RCC 7860 (cell line): ENCODE measurements at regions not wholly inside any gene's neighbourhood (a gene's known extent, or its start where the extent isn't known, plus 50 kb on each side); places are given as distances from the start of the nearest gene placed in this dataset.

Experiments used
- DNase-seq: peaks from one replicate; pipeline ENCODE4 v3.0.0-alpha.2; 2015; ENCODE audit warnings: low spot score
- FAIRE-seq: peaks from 2 replicates; lab custom pipeline; 2012; peaks lifted over from hg19 to GRCh38; lab: Jason Lieb, UNC

- no peak for DNase-seq
- no peak for FAIRE-seq
Measured at GRCh38 chr3:26345613-26346012, 277.0 kb upstream of the LRRC3B start.

DNA sequence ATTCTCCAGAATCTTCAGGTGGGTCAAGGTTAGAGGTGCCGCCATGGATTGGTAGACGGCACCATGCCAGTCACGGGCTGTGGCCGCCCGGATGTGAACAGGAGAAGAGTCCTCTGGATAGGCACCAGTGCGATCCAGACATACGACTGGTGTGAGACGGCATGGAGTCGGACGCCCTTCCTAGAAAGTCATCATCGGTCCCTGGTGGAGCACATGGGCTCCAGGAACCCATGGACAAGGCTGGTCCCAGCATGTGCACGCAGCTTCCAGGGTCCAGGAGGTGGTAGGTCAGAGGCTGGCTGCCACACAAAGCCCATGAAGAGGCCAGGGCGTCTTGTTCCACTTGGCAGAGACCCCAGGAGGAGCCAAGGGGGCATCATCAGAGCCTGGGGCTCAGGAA, 276.1 kb upstream of the LRRC3B start:
- DNase-seq (no peak), FAIRE-seq (no peak)

GRCh38 chr3:26347150-26347549, 275.4 kb upstream of the LRRC3B start:
- FAIRE-seq (no peak), DNase-seq (no peak)

DNA sequence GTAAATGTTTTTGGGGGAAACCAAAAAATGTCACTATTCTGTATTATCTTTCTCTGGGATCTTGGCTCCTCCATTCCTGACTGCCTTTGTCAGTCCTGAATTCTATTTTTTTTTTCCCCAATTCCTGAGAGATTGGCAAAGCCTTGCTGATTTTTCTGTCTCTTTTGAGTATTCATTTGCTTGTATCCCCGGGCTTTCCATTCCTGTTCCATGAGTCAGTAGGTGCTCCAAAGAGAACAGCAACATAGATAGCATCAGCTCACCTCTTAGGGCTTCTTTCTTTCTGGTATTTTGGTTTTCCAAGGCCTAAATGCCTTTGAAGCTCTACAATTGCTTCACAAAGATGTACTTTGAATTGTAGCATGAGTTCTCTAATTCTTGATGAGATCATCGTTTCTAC, 271.7 kb upstream of the LRRC3B start:
- FAIRE-seq (no peak), DNase-seq (peak; percentile 11)

- DNase-seq (peak; percentile 32), FAIRE-seq (no peak)
Measured at GRCh38 chr3:26353097-26353496, 269.5 kb upstream of the LRRC3B start.

DNA sequence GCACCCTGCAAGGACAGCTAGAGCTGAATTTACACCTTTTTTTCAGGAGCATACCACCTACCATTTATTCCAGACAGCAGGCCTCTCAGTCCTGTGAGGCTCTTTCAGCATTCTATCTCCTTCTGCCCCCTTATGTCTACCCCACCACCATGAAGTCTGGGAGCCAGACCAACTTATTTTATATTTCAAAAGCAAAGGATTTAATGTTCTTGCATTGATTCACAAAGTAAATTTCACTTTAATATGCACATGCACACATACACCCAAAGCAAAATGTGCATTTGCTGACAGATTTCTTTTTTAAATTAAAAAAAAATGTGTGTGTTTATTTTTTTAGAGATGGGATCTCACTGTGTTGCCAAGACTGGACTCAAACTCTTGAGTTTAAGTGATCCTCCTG, 264.2 kb upstream of the LRRC3B start:
- FAIRE-seq = no peak
- DNase-seq = no peak

- FAIRE-seq (no peak), DNase-seq (no peak)
Measured at GRCh38 chr3:26365706-26366105, 256.9 kb upstream of the LRRC3B start.

DNA sequence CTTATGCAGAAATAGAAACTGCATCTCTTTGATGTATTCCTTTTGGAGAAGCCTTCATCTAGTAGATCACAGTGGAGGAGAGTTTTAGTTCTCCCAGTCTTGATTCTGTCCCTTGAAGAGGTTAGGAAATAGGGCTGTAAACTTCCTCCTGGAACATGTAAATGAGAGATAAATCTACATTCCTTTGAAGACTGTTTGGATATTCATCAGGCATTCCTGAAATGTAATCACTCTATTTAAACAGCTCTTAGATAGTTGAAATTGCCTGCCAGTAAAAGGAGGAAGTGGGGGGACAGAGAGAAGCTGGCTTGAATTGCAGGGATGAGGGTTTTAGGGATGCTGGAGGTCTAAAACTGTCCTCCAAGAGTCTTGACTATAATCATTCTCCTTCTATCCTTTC, 254.3 kb upstream of the LRRC3B start:
- FAIRE-seq = no peak

GRCh38 chr3:26369133-26369532, 253.4 kb upstream of the LRRC3B start:
- DNase-seq (no peak), FAIRE-seq (no peak)

More for the DNA sequence above, 254.3 kb upstream of the LRRC3B start:
- DNase-seq = no peak

- no peak for FAIRE-seq
- no peak for DNase-seq
Measured at GRCh38 chr3:26375843-26376530, 246.6 kb upstream of the LRRC3B start.

DNA sequence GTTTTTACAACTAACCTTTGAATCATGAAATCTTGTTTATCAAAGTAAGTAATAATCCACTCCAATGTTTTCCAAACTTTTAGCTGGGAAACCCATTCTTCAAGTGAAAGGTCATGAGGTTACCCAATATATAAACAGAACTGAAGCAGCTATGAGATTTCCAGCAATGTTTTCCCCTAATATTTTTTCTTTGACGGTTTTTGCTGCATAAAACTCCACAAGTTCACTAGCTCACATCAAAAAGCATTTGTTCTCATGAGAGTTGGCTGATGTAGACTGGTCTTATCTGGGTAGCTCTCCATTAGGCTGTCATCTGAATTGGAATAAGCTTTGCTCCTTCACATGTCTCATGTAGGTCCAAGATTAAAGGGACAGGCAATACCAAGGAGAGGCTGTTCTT, 241.2 kb upstream of the LRRC3B start:
- FAIRE-seq = no peak
- no peak for DNase-seq

GRCh38 chr3:26406636-26407035, 215.9 kb upstream of the LRRC3B start:
- DNase-seq (no peak), FAIRE-seq (no peak)

GRCh38 chr3:26418553-26418952, 204.0 kb upstream of the LRRC3B start:
- FAIRE-seq (no peak), DNase-seq (no peak)

DNA sequence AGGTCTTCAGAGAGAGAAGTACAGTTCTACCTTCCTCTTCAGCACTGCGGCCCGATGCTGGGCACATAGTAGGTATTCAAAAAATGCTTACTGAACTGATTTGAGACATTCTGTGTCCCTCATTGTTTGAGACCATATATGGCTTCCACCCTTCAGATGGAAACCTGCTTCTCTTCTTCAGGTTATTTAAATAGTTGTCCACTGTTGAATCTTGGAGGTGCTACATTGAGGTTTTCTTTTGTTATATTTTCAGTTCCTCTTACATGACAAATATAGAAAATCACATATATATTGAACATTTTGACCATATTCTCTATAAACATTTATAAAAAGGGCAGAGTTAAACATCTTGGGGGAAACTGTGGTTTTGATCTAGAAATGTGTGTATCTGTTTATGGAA, 200.2 kb upstream of the LRRC3B start:
- DNase-seq = no peak
- FAIRE-seq = no peak

DNA sequence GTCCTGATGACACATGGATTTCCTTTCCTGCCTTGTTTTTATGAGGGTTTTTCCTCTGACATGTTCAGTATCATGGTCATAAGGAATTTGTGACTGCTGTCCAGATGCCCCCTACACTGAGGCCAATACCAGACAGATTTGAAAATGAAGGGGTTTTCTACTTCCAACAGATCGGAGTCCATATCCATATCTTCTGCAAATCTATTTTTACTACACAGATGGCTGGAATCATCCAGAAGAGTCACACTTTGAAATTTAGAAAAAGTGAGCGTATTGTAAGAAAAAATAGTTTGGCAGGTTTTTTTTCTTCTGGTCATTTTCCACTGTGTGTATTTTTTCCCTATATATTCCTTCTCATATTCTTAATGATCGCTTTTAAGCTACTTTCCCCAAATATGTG, 197.5 kb upstream of the LRRC3B start:
- DNase-seq (no peak), FAIRE-seq (no peak)

DNA sequence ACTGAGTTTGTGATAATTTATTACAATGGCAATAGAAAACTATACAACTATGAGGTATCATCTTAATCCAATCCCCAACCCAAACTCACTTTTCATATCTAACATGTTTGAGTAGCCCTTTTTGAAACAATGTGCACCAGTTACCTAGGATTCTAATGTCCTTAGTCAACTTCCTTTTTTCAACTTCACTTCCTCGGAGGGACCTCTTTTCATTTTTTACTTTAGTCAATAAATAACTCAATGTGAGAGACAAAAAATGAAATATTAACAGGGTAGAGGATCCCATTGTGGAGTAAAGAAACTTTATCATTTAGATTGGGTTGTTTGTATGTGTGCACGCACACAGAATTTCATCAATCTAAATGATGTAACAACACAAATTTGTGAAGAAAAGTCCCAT, 193.6 kb upstream of the LRRC3B start:
- FAIRE-seq (peak; percentile 45), DNase-seq (peak; percentile 38)

GRCh38 chr3:26437678-26438077, 184.9 kb upstream of the LRRC3B start:
- FAIRE-seq = peak; percentile 82

GRCh38 chr3:26438325-26438940, 184.1 kb upstream of the LRRC3B start:
- no peak for FAIRE-seq

More at GRCh38 chr3:26437678-26438077, 184.9 kb upstream of the LRRC3B start:
- DNase-seq = peak; percentile 94

GRCh38 chr3:26438981-26439884, 183.3 kb upstream of the LRRC3B start:
- DNase-seq = no peak

More at GRCh38 chr3:26438325-26438940, 184.1 kb upstream of the LRRC3B start:
- DNase-seq = peak; percentile 5

GRCh38 chr3:26449996-26450395, 172.6 kb upstream of the LRRC3B start:
- FAIRE-seq (no peak), DNase-seq (no peak)

More at GRCh38 chr3:26438981-26439884, 183.3 kb upstream of the LRRC3B start:
- no peak for FAIRE-seq

DNA sequence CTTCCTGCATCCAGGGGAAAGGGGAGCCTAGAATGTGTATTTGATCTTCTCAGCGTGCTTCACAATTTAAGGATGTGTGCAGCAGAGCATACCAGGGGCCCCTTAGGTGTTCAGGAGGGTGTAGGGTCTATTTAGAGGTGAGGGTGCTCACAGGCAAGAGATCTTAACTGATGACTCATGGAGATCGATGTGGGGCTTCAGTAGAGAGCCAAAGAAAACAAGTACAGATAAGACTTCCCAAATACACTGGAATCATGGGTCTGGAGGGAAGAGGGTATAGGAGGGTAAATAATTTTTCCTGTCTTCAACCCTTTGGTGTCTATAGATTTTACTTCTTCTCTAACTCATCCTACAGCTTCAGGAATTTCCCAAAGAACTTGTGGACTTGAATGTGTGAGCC, 170.2 kb upstream of the LRRC3B start:
- FAIRE-seq (no peak), DNase-seq (no peak)

- DNase-seq = no peak
Measured at GRCh38 chr3:26460985-26461384, 161.6 kb upstream of the LRRC3B start.

More at GRCh38 chr3:26460985-26461384, 161.6 kb upstream of the LRRC3B start:
- no peak for FAIRE-seq
